ENCODE measurements at regions not wholly inside any gene's neighbourhood (a gene's known extent, or its start where the extent isn't known, plus 50 kb on each side); places are given as distances from the start of the nearest gene placed in this dataset.

DNA sequence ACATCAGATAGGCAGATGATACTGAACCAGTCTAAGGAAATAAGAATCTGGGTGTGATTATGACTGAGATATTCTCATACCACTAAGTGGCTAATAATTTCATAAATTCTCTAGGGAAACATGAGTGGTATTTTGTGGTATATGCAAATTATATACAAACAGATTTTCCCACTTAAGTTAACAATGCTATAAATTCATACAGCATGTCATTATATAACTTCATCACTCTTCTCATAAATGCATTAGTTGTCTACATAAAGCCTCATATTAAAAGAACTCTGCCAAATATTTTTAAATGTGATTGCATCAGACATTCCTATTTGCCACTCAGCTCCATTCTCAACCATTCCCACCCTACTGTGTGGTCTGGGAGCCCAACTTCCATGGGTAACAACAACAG, 226.5 kb downstream of the TLE1 start (continued):
- TF ChIP-seq, protein P1, sequence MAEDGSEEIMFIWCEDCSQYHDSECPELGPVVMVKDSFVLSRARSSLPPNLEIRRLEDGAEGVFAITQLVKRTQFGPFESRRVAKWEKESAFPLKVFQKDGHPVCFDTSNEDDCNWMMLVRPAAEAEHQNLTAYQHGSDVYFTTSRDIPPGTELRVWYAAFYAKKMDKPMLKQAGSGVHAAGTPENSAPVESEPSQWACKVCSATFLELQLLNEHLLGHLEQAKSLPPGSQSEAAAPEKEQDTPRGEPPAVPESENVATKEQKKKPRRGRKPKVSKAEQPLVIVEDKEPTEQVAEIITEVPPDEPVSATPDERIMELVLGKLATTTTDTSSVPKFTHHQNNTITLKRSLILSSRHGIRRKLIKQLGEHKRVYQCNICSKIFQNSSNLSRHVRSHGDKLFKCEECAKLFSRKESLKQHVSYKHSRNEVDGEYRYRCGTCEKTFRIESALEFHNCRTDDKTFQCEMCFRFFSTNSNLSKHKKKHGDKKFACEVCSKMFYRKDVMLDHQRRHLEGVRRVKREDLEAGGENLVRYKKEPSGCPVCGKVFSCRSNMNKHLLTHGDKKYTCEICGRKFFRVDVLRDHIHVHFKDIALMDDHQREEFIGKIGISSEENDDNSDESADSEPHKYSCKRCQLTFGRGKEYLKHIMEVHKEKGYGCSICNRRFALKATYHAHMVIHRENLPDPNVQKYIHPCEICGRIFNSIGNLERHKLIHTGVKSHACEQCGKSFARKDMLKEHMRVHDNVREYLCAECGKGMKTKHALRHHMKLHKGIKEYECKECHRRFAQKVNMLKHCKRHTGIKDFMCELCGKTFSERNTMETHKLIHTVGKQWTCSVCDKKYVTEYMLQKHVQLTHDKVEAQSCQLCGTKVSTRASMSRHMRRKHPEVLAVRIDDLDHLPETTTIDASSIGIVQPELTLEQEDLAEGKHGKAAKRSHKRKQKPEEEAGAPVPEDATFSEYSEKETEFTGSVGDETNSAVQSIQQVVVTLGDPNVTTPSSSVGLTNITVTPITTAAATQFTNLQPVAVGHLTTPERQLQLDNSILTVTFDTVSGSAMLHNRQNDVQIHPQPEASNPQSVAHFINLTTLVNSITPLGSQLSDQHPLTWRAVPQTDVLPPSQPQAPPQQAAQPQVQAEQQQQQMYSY (CRISPR knock-in tag; IDR thresholded peaks at IDR 0.05): no peak
- TF ChIP-seq, protein P2, sequence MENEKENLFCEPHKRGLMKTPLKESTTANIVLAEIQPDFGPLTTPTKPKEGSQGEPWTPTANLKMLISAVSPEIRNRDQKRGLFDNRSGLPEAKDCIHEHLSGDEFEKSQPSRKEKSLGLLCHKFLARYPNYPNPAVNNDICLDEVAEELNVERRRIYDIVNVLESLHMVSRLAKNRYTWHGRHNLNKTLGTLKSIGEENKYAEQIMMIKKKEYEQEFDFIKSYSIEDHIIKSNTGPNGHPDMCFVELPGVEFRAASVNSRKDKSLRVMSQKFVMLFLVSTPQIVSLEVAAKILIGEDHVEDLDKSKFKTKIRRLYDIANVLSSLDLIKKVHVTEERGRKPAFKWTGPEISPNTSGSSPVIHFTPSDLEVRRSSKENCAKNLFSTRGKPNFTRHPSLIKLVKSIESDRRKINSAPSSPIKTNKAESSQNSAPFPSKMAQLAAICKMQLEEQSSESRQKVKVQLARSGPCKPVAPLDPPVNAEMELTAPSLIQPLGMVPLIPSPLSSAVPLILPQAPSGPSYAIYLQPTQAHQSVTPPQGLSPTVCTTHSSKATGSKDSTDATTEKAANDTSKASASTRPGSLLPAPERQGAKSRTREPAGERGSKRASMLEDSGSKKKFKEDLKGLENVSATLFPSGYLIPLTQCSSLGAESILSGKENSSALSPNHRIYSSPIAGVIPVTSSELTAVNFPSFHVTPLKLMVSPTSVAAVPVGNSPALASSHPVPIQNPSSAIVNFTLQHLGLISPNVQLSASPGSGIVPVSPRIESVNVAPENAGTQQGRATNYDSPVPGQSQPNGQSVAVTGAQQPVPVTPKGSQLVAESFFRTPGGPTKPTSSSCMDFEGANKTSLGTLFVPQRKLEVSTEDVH (IDR thresholded peaks at IDR 0.05; ENCODE audit: low read depth, partially characterized antibody): no peak
- TF ChIP-seq BRCA1 (IDR thresholded peaks at IDR 0.05; ENCODE audit: low read depth, low read length): no peak

DNA sequence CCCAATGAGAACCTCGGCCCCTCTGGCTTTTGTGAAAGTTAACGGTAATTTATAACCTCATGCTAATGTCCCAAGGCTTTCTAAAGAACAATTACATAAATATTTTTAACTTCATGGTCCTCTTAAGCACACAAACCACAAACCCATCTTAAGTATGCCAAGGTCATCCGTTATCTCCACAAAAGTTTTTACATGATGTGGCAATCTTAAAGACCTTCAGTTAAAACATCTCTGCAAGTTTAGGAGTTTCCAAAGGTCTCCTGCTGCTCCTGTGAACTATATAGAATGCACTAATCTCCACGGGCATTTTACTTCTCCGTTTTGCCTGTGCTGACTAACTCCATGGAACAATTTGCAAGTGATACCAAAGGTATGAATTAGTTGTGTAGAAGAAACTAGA, 228.2 kb downstream of the TLE1 start:
- no TSS peak for BruUV-seq (replicated peaks)
- in situ Hi-C loops (cut with MboI) (no loop called here), intact Hi-C loops (cut with micrococcal nuclease; ENCODE audit: unreplicated experiment) (no loop called here)
- DNase-seq (ENCODE audit: low read depth, low spot score) (no peak), FAIRE-seq (no peak), ATAC-seq (no peak)
- 8% methylated on average over 5 of the region's 5 CpGs for WGBS (ENCODE audit: insufficient coverage, insufficient replicate concordance, low lambda C conversion rate, missing lambda C conversion rate)
- no peaks in the 10 kb centered on the region for H3K27me3 ChIP-seq (replicated peaks in 1 of 2; ENCODE audit: control insufficient read depth in 2 of 2, insufficient read depth in 2 of 2, low read length in 1 of 2)
- POLR2A ChIA-PET: no interaction called here
- CTCF ChIA-PET: no interaction called here
- no peaks in the 10 kb centered on the region for H3K4me1 ChIP-seq (ENCODE audit: control insufficient read depth, insufficient read depth, low read length)
- H3K4me2 ChIP-seq (ENCODE audit: control insufficient read depth, insufficient read depth): no peak overlapping the region
- no peaks in the 10 kb centered on the region for H3K79me2 ChIP-seq (ENCODE audit: control insufficient read depth, insufficient read depth, low read length)
- RAD21 ChIA-PET (ENCODE audit: unreplicated experiment): no interaction called here
- no peaks in the 10 kb centered on the region for H3K9me3 ChIP-seq (replicated peaks; ENCODE audit: control insufficient read depth, insufficient read depth, low read length)
- H2AFZ ChIP-seq (ENCODE audit: control insufficient read depth, low read depth, low read length): no peak overlapping the region
- SMC1A ChIA-PET (ENCODE audit: uncharacterized antibody, unreplicated experiment): no interaction called here
- H3K4me3 ChIP-seq: no peak overlapping the region
- H3K27ac ChIP-seq (ENCODE audit: control insufficient read depth, insufficient read depth): no peak overlapping the region
- H3K9ac ChIP-seq (ENCODE audit: control insufficient read depth, insufficient read depth, low read length): no peak overlapping the region
- no peaks in the 10 kb centered on the region for H3K36me3 ChIP-seq (ENCODE audit: control insufficient read depth in 2 of 2, insufficient read depth in 2 of 2, low read length in 1 of 2)
- no peaks in the 10 kb centered on the region for H4K20me1 ChIP-seq (ENCODE audit: control insufficient read depth, insufficient read depth)
- TF ChIP-seq NR2C2 (IDR thresholded peaks at IDR 0.05; ENCODE audit: borderline replicate concordance, control insufficient read depth, insufficient read length, low read depth): no peak
- TF ChIP-seq ATF7 (IDR thresholded peaks at IDR 0.05; ENCODE audit: low read depth): no peak
- TF ChIP-seq MYC (IDR thresholded peaks at IDR 0.05; ENCODE audit: insufficient read depth, insufficient read length, insufficient replicate concordance, low read length, severe bottlenecking): no peak
- no peak for TF ChIP-seq ZBTB4 (CRISPR knock-in tag; IDR thresholded peaks at IDR 0.05)
- TF ChIP-seq, protein P3, sequence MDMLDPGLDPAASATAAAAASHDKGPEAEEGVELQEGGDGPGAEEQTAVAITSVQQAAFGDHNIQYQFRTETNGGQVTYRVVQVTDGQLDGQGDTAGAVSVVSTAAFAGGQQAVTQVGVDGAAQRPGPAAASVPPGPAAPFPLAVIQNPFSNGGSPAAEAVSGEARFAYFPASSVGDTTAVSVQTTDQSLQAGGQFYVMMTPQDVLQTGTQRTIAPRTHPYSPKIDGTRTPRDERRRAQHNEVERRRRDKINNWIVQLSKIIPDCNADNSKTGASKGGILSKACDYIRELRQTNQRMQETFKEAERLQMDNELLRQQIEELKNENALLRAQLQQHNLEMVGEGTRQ (IDR thresholded peaks at IDR 0.05; ENCODE audit: borderline replicate concordance, low read depth, low read length): no peak
- no peak for TF ChIP-seq BCL11A (IDR thresholded peaks at IDR 0.05; ENCODE audit: low read depth, low read length)
- no peak for TF ChIP-seq NFYA (IDR thresholded peaks at IDR 0.05; ENCODE audit: borderline replicate concordance, low read depth, low read length)
- TF ChIP-seq PAX8 (IDR thresholded peaks at IDR 0.05): no peak
- TF ChIP-seq, protein P4, sequence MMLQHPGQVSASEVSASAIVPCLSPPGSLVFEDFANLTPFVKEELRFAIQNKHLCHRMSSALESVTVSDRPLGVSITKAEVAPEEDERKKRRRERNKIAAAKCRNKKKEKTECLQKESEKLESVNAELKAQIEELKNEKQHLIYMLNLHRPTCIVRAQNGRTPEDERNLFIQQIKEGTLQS (IDR thresholded peaks at IDR 0.05; ENCODE audit: borderline replicate concordance, extremely low read depth, low read depth, low read length): no peak

Measured in GM12878 (cell line).